ENCODE measurements at regions not wholly inside any gene's neighbourhood (a gene's known extent, or its start where the extent isn't known, plus 50 kb on each side); places are given as distances from the start of the nearest gene placed in this dataset.

DNA sequence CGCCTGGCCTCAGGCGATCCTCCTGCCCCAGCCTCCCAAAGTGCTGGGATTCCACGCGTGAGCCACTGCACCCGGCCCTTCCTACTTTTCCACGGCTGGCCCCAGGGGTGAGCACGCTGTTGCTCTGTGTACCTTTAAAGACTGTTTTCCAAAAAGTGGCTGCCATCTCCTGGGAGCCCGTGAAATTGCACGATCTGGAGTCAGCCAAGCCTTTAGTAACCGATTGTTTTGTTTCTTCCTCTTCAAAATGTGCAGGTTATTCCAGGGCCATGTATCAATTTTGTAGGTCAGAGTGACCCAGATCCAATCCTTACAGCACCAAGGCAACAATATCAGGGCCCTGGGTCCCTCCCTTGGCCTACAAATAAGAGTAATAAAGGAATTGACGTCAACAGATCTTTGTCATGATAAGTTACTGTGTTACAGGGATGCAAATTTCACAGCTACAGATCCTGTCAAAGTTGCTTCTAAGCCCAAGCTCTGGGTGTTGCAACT is 135.6 kb upstream of the ZNF236 start:
- no peak overlapping the region for H3K4me3 ChIP-seq (ENCODE audit: low read depth, low read length)
- TF ChIP-seq, protein P1, sequence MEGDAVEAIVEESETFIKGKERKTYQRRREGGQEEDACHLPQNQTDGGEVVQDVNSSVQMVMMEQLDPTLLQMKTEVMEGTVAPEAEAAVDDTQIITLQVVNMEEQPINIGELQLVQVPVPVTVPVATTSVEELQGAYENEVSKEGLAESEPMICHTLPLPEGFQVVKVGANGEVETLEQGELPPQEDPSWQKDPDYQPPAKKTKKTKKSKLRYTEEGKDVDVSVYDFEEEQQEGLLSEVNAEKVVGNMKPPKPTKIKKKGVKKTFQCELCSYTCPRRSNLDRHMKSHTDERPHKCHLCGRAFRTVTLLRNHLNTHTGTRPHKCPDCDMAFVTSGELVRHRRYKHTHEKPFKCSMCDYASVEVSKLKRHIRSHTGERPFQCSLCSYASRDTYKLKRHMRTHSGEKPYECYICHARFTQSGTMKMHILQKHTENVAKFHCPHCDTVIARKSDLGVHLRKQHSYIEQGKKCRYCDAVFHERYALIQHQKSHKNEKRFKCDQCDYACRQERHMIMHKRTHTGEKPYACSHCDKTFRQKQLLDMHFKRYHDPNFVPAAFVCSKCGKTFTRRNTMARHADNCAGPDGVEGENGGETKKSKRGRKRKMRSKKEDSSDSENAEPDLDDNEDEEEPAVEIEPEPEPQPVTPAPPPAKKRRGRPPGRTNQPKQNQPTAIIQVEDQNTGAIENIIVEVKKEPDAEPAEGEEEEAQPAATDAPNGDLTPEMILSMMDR (IDR thresholded peaks at IDR 0.05; ENCODE audit: low read depth, low read length, missing control alignments) = peak; percentile 85
- H3K27me3 ChIP-seq (replicated peaks) = peaks cover 4% of the 10 kb centered on the region
- no peak overlapping the region for H3K27ac ChIP-seq
- in situ Hi-C loops (cut with HindIII; ENCODE audit: low pct_ligation_motif_present, low sequenced_read_pairs) = no loop called here
- H3K36me3 ChIP-seq (replicated peaks) = no peaks in the 10 kb centered on the region
- peak; percentile 59 for DNase-seq

- Histone ChIP-seq H3K4me3 (ENCODE audit: low read depth, low read length) (no peak overlapping the region), H3K36me3 (replicated peaks) (no peaks in the 10 kb centered on the region), H3K27me3 (replicated peaks) (peaks cover 4% of the 10 kb centered on the region), H3K27ac (no peak overlapping the region)
- TF ChIP-seq, protein P1 (IDR thresholded peaks at IDR 0.05; ENCODE audit: low read depth, low read length, missing control alignments) = no peak
- DNase-seq = no peak
- in situ Hi-C loops (cut with HindIII; ENCODE audit: low pct_ligation_motif_present, low sequenced_read_pairs) = no loop called here
Measured at GRCh38 chr18:76685860-76686259, 136.5 kb upstream of the ZNF236 start.

GRCh38 chr18:76685402-76685801 is 137.0 kb upstream of the ZNF236 start:
- H3K4me3 ChIP-seq (ENCODE audit: low read depth, low read length) = no peak overlapping the region
- TF ChIP-seq, protein P1 (IDR thresholded peaks at IDR 0.05; ENCODE audit: low read depth, low read length, missing control alignments) = no peak
- no peaks in the 10 kb centered on the region for H3K36me3 ChIP-seq (replicated peaks)
- H3K27ac ChIP-seq = no peak overlapping the region
- peaks cover 4% of the 10 kb centered on the region for H3K27me3 ChIP-seq (replicated peaks)
- in situ Hi-C loops (cut with HindIII; ENCODE audit: low pct_ligation_motif_present, low sequenced_read_pairs) = no loop called here
- no peak for DNase-seq

GRCh38 chr18:76684265-76684664 is 138.1 kb upstream of the ZNF236 start:
- Histone ChIP-seq H3K4me3 (ENCODE audit: low read depth, low read length) (no peak overlapping the region), H3K27ac (no peak overlapping the region), H3K36me3 (replicated peaks) (no peaks in the 10 kb centered on the region), H3K27me3 (replicated peaks) (peaks cover 3% of the 10 kb centered on the region)
- no peak for DNase-seq
- in situ Hi-C loops (cut with HindIII; ENCODE audit: low pct_ligation_motif_present, low sequenced_read_pairs) = no loop called here
- TF ChIP-seq, protein P1 (IDR thresholded peaks at IDR 0.05; ENCODE audit: low read depth, low read length, missing control alignments) = no peak

GRCh38 chr18:76679945-76680344 is 142.4 kb upstream of the ZNF236 start:
- no peaks in the 10 kb centered on the region for H3K36me3 ChIP-seq (replicated peaks)
- in situ Hi-C loops (cut with HindIII; ENCODE audit: low pct_ligation_motif_present, low sequenced_read_pairs) = no loop called here
- TF ChIP-seq, protein P1 (IDR thresholded peaks at IDR 0.05; ENCODE audit: low read depth, low read length, missing control alignments) = no peak
- no peak overlapping the region for H3K4me3 ChIP-seq (ENCODE audit: low read depth, low read length)
- H3K27ac ChIP-seq = no peak overlapping the region
- DNase-seq = no peak
- H3K27me3 ChIP-seq (replicated peaks) = no peaks in the 10 kb centered on the region

GRCh38 chr18:76679259-76679658 is 143.1 kb upstream of the ZNF236 start:
- Histone ChIP-seq H3K27ac (no peak overlapping the region), H3K4me3 (ENCODE audit: low read depth, low read length) (no peak overlapping the region), H3K36me3 (replicated peaks) (no peaks in the 10 kb centered on the region), H3K27me3 (replicated peaks) (no peaks in the 10 kb centered on the region)
- no peak for DNase-seq
- TF ChIP-seq, protein P1 (IDR thresholded peaks at IDR 0.05; ENCODE audit: low read depth, low read length, missing control alignments) = peak; percentile 24
- in situ Hi-C loops (cut with HindIII; ENCODE audit: low pct_ligation_motif_present, low sequenced_read_pairs) = no loop called here
